Upper lobe of left lung (tissue), 6 donors: ENCODE measurements at regions not wholly inside any gene's neighbourhood (a gene's known extent, or its start where the extent isn't known, plus 50 kb on each side); places are given as distances from the start of the nearest gene placed in this dataset.
"Not testable (repeated sequence)": the region's sequence is repeated elsewhere in the genome, so short reads cannot be mapped to it uniquely, and the experiment has no call there.

Experiments
- ATAC-seq, 2 donors: fragments of 200-7000 bp; cut with Tn5 transposase; one replicate each; pipeline ENCODE4 v1.9.1; 2022; ENCODE audit warnings: mild to moderate bottlenecking in 2 of 2, moderate library complexity in 2 of 2; ENCODE audit not compliant: low FRiP score in 2 of 2
- DNase-seq, 2 donors: peaks; one replicate each; pipeline ENCODE4 v3.0.0-alpha.2; 2019 to 2020
- H3K27ac ChIP-seq, 4 donors: fragments of 200-600 bp; sonication (generic); one replicate each; pipeline ENCODE4 v1.5.1; 2016 to 2019
- H3K27me3 ChIP-seq, 4 donors: fragments of 200-600 bp; sonication (generic); one replicate each; pipeline ENCODE4 v1.5.1; 2017 to 2019
- H3K36me3 ChIP-seq, 4 donors: fragments of 200-600 bp; sonication (generic); one replicate each; pipeline ENCODE4 v1.5.1; 2016 to 2019
- H3K4me1 ChIP-seq, 4 donors: fragments of 200-600 bp; sonication (generic); one replicate each; pipeline ENCODE4 v1.5.1; 2018 to 2019
- H3K4me3 ChIP-seq, 4 donors: fragments of 200-600 bp; sonication (generic); one replicate each; pipeline ENCODE4 v1.5.1; 2017 to 2019; ENCODE audit warnings: mild to moderate bottlenecking in 2 of 4, moderate library complexity in 1 of 4
- H3K9me3 ChIP-seq, 4 donors: fragments of 200-600 bp; sonication (generic); one replicate each; pipeline ENCODE4 v1.5.1; 2018 to 2019
- CTCF ChIP-seq, 6 experiments: fragments of 450-650 bp in 4 of 6; fragments of 200-600 bp in 2 of 6; sonication (generic) in 2 of 6; IDR thresholded peaks; one replicate each; pipeline ENCODE4 v1.5.1; 2016 to 2019; ENCODE audit warnings: antibody characterized with exemption in 6 of 6
- EP300 ChIP-seq, 4 donors: sonication (generic); formaldehyde crosslinking; IDR thresholded peaks; one replicate each; pipeline ENCODE4 v1.5.1; 2017; ENCODE audit warnings: antibody characterized with exemption in 4 of 4, control low read depth in 2 of 4
- POLR2A ChIP-seq, 4 donors: fragments of 450-650 bp; IDR thresholded peaks; one replicate each; pipeline ENCODE4 v1.5.1; 2016 to 2017; ENCODE audit warnings: antibody characterized with exemption in 4 of 4, mild to moderate bottlenecking in 2 of 4
- POLR2AphosphoS5 ChIP-seq, 2 donors: sonication (generic); formaldehyde crosslinking; IDR thresholded peaks; one replicate each; pipeline ENCODE4 v1.5.1; 2017; ENCODE audit warnings: antibody characterized with exemption in 2 of 2
- WGBS, 2 donors: methylation state at CpG; one replicate each; pipeline ENCODE4 v1.1.5; 2017 to 2018; 5-methylcytosine and 5-hydroxymethylcytosine counted together
- donor health status: DM: no; HTN: no; CAD: no; lungs with moderate emphysema.
- donor health status: DM: no; HTN: yes; CAD: no; lungs with severe emphysema.

DNA sequence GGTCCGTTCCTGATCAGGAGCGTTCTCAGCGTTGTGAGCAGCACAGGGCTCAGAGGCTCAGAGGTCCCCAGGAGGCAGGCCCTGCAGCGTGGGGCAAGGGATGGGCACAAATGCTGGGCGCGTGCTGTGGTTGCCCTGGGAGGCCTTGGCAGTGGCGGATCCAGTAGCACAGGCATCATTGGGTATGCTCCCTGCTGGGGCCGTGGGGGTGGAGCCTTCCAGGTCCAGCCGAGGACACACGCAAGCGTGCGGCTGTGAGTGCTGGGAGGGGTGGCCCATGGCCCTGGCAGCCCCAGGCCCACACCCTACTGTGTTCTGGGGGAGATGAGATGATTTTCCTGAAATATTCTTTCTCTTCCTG lies 253.6 kb downstream of the ADGRD1 start:
- H3K27me3 ChIP-seq, H3K27ac ChIP-seq, H3K36me3 ChIP-seq, H3K9me3 ChIP-seq, H3K4me3 ChIP-seq, H3K4me1 ChIP-seq: not testable (repeated sequence)
- 78% methylated on average over 5 of the region's 12 CpGs; no CpG with 5 or more reads in 1 of the 2 donors for WGBS, 2 donors
- ATAC-seq (peak in 1 of 2 donors; percentile 1), DNase-seq (peak; percentile 10 to 82)

DNA sequence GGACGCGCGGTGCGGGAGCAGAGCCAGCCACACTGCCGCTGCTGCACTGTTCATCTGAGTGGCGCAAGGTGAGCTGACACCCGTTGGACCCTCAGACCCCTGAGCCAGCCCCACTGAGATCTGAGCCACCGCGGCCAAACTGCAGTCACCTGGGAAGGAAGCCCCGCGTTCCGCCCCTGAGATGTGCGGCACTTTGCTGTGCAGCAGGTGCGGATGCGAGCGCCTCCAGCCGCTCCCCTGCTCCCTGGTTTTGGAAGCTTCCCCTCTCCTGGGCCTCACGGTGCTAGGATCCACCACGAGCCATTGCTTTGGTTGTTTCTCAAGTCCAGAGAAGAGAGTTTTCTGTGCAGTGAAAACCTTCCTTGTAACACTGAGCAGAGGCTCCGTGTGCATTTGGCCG lies 254.1 kb downstream of the ADGRD1 start:
- WGBS, 2 donors: 70 to 83% methylated on average over 11 to 13 of the region's 21 CpGs
- DNase-seq: peak in 1 of 2 donors; percentile 66
- H3K27ac ChIP-seq, H3K27me3 ChIP-seq, H3K9me3 ChIP-seq, H3K4me1 ChIP-seq, H3K36me3 ChIP-seq, H3K4me3 ChIP-seq: not testable (repeated sequence)
- ATAC-seq: peak; percentile 7 to 21

DNA sequence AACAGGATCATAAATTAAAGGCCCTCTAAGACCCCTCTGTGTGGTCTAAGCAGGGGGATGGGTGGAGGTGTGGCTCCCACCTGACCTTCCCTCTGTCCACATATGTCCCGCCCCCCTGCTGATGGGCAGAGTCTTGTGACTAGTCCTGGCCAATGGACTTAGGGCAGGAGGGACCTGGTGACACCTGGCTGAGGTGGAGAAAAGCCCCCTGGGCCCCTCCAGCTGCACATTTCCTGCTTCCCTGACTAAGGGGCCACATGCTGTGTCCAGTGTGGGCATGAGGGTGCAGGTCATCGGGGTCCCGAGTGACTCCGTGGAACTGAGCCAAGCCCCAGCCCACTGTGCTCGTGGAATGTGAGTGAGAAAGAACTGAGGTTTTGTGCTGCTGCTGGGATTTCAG lies 254.7 kb downstream of the ADGRD1 start:
- no peaks in the 10 kb centered on the region for H3K27me3 ChIP-seq
- no peaks in the 10 kb centered on the region for H3K4me1 ChIP-seq
- TF ChIP-seq POLR2A (IDR thresholded peaks at IDR 0.05): no peak
- no peak for TF ChIP-seq POLR2AphosphoS5 (IDR thresholded peaks at IDR 0.05)
- no peak for TF ChIP-seq EP300 (IDR thresholded peaks at IDR 0.05)
- no peak for TF ChIP-seq CTCF (IDR thresholded peaks at IDR 0.05)
- H3K36me3 ChIP-seq: no peaks in the 10 kb centered on the region
- ATAC-seq: no peak
- no peak overlapping the region for H3K4me3 ChIP-seq
- DNase-seq: peak in 1 of 2 donors; percentile 11
- no peak overlapping the region for H3K27ac ChIP-seq
- WGBS, 2 donors: 69% methylated on average over 5 of the region's 5 CpGs; no CpG with 5 or more reads in 1 of the 2 donors
- peaks cover 0 to 4% (median 0%) of the 10 kb centered on the region in 4 donors for H3K9me3 ChIP-seq

DNA sequence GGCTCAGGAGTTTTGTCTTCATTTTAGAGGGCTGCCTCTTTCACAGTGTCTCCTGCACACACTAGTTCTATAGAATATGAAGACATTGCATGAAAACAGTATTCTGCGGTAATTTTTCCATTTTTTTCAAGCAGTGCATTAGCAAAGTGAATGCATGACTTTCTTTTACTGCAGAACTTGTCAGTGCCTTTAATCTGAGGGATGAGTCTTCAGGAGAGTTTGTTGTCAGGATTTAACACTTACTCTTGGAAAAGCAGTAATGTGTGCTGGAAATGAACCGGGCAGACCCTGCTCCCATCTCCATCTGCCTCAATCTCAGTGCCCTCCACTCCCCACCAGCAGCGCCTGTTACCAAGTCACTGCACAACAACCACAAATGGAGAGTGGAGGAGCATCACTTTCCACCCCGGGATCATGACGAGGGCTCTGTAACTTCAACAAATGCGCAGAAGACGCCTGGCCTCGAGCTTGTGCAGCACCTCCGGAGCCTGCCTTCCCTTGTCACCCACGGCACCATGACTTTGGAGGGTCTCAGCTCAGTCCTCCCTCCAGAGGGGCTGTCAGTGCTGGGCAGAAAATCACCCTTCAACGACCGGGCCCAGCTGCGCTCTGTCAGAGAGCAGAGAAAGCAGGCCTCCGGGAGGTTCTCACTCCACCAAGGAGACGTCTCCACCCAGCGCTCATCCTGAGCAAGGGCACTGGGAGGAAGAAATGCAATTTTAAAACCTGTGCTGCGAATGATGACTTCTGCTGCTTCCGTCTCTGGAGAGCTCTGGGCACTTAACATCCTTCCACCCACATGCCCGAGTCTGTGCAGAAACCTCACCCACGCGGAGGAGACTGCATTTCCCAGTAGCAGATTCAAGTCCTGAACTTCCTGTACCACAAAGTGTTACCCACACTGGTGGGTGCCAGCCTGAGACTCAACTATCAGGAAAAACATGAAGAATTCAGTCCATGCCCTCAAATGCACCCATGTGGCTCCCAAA lies 255.7 kb downstream of the ADGRD1 start:
- Histone ChIP-seq H3K27ac (no peak overlapping the region), H3K4me3 (no peak overlapping the region), H3K4me1 (no peaks in the 10 kb centered on the region), H3K27me3 (no peaks in the 10 kb centered on the region), H3K36me3 (no peaks in the 10 kb centered on the region), H3K9me3 (peaks cover 0 to 6% (median 0%) of the 10 kb centered on the region in 4 donors)
- ATAC-seq (no peak), DNase-seq (peak in 1 of 2 donors; percentile 8)
- WGBS, 2 donors: 86 to 92% methylated on average over 16 to 21 of the region's 21 CpGs
- TF ChIP-seq CTCF (IDR thresholded peaks at IDR 0.05) (no peak), POLR2AphosphoS5 (IDR thresholded peaks at IDR 0.05) (no peak), POLR2A (IDR thresholded peaks at IDR 0.05) (no peak), EP300 (IDR thresholded peaks at IDR 0.05) (no peak)

DNA sequence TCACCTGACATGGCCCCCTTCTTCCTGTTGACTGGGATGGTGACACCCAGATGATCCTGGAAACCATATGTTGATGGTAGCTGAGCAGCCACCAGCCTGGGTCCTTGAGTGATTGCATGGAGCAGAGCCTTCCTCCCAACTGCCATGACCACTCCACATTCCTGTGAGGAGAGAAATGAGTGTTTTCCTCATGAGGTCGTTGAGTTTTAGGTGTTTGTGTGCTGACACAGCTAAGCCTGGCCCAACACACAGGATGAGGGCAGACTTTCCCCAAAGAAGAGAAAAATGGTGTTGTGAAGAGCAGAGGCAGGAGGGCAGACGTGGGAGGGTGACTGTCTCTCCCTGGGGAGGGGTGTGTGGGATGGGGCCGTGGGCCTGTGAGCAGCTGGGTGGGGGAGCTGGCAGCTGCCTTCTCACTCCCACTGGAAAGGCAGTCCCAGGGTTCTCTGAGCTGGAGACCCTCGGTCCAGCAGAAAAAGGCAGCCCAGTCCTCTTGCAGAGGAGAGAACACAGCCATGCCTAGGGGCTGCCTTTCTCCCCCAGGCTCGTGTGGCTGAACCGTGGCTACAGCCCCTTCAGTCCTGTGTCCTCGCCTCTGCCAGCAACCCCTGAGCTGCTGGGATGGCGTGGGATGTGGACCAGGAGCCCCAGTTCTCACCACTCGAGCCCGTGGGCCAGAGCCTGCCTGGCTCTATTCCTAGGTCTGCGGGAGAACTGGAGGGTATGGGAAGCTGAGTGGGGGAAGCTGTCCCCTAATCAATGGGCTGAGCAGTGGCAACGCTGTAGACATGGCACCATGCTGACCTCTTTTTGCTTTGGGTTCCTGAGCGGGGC lies 257.0 kb downstream of the ADGRD1 start:
- H3K4me1 ChIP-seq: no peaks in the 10 kb centered on the region
- no peak for ATAC-seq
- H3K27me3 ChIP-seq: no peaks in the 10 kb centered on the region
- no peaks in the 10 kb centered on the region for H3K36me3 ChIP-seq
- H3K27ac ChIP-seq: no peak overlapping the region
- H3K9me3 ChIP-seq: peaks cover 0 to 6% (median 0%) of the 10 kb centered on the region in 4 donors
- no peak overlapping the region for H3K4me3 ChIP-seq
- WGBS, 2 donors: 85 to 87% methylated on average over 11 to 13 of the region's 13 CpGs
- peak in 1 of 2 donors; percentile 14 for DNase-seq
- no peak for TF ChIP-seq POLR2AphosphoS5 (IDR thresholded peaks at IDR 0.05)
- no peak for TF ChIP-seq EP300 (IDR thresholded peaks at IDR 0.05)

DNA sequence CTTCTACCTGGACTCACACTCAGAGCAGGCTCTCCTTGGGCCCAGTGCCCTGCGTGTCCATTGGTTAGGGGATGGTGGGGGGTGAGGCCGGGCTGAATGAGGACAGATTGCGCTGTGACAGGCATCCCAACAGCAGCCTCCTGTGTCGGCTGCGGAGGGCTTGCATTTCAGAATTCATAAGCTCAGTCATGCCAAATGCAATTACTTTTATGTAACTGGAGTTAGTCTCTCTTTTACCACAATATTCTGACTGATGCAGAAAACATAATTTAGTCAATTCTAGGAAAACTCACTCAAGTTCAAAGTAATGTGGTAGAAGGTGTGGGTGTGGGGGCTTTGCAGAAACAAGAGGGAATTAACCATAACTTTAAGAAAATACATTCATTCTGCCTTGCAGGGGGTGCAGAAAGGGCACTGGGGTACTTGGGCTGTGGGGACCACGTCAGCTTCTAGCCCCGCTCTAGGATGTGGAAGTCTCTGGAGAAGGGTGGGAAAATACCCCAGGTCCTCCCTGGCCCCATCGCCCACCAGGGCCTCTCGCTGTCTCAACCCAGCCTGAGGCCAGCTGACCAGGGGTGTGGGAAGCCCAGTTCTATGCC lies 257.7 kb downstream of the ADGRD1 start:
- 82 to 91% methylated on average over 7 to 9 of the region's 9 CpGs for WGBS, 2 donors
- Histone ChIP-seq H3K27me3 (no peaks in the 10 kb centered on the region), H3K4me3 (no peak overlapping the region), H3K9me3 (peaks cover 0 to 6% (median 0%) of the 10 kb centered on the region in 4 donors), H3K4me1 (no peaks in the 10 kb centered on the region), H3K36me3 (no peaks in the 10 kb centered on the region), H3K27ac (no peak overlapping the region)
- TF ChIP-seq CTCF (IDR thresholded peaks at IDR 0.05) (no peak), POLR2AphosphoS5 (IDR thresholded peaks at IDR 0.05) (no peak)
- no peak for ATAC-seq
- no peak for DNase-seq
